Dermis microvascular lymphatic vessel endothelial cell (primary cell): ENCODE measurements at regions not wholly inside any gene's neighbourhood (a gene's known extent, or its start where the extent isn't known, plus 50 kb on each side); places are given as distances from the start of the nearest gene placed in this dataset.

Source experiments
- DNase-seq, 2 donors: peaks; one replicate each; pipeline versions ENCODE4 v3.0.0 to v3.0.0-alpha.2; 2010; ENCODE audit warnings: low read depth in 2 of 2

DNA sequence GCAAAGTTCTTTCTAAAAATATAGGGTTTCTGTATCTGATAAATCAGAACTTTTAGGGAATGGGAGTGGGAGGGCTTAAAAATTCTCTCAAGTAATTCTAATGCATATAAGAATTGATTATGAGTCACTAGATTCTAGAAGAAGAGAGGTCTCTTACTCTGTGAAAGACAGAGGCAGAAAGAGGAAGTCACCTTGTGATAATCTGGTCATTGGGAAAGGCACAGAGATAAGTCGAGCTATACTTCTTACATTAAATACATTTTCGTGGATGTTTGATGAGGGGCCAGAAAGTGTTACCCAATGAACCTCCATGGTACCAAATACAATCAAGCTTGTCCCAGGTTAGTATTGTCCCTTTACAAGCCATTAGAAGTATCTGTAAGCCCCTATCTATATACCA lies 134.4 kb downstream of the MAD2L1 start:
- DNase-seq = no peak

DNA sequence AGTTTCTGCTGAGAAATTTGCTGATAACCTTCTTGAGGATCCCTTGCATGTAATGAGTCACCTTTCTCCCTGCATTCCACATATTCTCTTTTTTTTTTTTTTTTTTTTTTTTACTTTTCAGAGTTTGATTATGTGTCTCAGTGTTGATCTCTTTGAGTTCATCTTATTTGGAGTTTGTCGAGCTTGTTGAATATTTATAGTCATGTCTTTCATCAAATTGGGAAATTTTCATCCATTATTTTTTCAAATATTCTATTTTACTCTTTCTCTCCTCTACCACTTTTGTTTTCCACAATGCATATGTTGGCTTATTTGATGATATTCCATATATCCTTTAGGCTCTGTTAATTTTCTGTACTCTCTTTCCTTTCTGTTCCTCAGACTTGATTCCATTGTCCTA lies 136.1 kb downstream of the MAD2L1 start:
- no peak for DNase-seq

DNA sequence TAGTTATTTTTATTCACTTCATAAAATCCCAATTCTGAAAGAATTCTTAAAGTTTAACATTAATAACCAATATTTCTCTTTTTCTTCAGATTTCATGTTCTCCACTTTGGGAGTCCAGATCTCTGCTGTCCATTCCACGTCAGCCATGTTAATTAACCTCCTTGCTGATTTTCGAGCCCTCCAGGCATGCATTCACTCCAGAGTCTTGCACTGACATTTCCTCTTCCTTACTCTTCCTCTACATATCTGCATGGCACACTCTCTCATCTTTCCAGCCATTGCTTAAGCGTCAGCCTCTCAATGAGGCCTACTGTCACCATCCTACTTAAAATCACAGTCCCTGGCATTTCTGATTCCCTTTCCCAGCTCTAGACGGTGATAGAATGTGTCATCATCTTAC lies 144.8 kb downstream of the MAD2L1 start:
- no peak for DNase-seq

DNA sequence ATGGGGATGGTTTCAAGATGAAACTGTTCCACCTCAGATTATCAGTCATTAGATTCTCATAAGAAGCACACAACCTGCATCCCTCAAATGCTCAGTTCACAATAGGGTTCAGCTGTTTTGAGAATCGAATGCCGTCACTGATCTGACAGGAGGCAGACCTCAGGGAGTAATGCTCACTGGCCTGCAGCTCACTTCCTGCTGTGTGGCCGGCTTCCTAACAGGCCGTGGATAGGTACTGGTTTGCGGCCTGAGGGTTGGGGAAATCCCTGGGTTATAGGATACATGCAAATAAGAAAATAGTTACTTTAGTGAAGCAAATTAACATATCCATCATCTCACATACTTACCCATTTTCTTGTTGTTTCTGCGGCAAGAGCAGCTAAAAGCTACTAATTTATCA lies 160.4 kb downstream of the MAD2L1 start:
- no peak for DNase-seq

DNA sequence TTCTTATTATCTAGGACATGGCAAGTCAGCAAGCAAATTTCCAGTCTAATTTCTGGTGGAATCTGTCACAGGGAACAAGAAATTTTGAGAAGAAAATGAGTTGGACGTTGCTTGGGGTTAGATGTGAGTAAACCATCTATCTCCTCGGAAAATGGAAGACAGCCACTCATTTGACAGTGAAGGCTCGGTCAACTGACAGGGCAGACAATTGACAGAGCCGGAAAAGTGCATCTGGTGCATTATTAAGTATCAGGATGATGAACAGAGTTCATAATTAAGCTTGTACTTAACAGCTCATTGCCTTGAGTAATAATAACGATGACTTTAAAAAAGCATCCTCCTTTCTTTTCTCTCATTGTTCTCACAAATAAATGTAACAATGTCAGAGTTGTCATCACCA lies 168.4 kb downstream of the MAD2L1 start:
- no peak for DNase-seq

DNA sequence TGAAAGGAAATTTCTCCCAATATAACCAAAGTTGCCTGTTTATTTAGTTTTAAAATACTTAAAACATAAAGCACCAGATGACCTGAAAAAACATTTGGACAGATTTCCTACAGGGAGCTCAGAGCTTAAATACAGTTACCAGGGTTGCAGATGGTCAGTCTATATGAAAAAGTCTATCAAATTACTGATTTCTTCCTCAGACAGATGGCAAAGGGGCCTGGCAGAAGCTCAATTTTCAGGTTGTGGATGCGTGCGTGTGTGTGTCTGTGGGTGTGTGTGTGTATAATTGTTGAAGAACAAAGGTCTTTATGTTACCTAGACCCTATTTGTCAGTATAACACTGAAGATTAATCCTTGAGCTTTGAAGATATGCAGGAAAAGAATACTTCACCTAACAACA lies 169.4 kb downstream of the MAD2L1 start:
- no peak for DNase-seq

DNA sequence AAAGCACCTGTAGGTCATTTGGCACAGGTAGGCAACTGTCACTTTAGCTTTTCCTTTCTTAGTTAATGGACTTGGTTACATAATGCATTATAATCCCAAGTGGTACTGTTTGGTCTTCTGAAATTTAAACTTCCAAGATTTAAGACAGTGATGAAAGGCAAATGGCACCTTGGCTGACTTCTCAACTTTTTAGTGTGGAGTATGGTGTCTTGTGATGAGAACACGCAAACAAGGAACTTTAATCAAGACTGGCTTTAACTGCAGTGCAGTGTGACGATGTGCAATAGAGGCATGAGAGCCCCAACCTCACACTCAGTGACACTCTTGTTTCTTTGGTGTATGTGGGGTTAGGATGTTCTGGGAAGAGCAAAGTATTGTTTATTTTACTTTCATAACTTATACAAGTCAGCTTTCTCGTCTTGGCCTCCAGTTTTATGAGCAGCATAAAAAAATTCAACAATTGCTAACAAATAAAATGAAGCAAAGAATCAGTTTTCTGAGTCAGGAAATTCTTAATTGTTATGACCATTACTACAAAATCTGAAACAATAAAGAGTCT lies 171.9 kb downstream of the MAD2L1 start:
- no peak for DNase-seq

DNA sequence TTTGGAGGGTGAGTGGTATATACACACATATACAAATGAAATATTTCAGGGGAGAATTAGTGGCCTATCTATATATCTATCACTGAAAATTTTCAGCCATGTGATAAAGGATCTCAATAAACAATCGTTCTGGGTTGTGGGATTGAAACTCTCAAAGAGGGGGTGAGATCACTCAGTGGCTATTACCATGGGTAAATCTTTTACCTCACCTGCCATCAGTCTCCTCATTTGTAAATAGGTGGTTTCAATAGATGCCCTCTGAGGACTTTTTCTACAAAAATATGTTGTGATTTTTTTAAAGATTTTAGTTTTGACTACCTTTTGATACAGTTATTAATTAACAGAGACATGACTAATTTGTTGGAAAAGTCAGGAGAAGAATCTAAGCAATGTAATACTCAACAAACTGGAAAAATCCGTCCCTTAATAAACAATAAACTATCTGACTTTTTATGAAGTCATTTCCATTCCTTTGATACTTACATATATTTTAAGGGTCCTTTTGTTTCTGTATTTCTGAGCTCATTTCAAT lies 192.8 kb downstream of the MAD2L1 start:
- DNase-seq = no peak

DNA sequence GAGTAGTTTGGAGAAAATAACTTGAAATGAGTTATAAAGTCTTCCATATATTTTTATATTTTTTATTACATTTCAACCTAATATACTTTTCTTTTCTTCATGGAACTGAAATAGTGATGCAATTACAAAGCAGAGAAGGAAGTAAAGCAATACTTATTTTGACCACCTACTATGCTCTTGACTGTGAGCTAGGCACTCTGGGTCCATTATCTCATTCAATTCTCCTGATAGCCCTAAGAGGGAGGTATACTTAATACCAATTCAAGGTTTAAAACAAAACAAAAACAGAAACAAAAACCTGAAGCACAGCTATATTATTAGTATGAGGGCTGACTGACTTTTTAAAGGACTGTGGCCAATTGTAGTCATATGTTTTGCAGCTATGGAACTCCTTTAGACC lies 193.5 kb downstream of the MAD2L1 start:
- DNase-seq = no peak

DNA sequence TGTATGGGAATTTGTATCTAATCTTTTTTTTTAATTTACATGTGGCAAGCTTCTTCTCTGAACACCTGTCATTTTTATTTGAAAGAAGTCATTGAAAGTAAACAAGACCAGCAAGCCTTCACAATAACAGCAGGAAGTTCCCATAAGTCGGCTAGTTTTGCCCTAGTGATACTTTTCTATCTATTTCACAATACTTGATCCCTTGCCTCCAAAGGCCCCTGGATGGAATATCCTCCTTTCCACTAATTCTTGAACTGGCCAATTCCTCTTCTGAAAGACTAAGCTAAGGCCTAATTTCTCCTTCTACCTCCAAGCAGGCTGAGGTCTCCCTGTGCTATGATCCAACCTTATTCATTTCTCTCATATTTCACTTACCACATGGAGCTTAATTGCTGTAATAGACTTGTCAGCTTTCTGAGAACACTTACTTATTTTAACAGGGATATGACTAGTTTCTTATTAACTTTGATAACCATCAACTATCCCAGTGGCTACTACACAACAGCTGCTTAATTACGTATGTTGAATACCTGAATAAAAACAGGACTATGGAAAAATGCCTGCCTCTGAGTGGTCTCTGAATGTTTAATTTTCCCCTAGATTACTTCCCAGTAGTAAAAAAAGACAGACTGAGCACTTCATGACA lies 194.2 kb downstream of the MAD2L1 start:
- no peak for DNase-seq

DNA sequence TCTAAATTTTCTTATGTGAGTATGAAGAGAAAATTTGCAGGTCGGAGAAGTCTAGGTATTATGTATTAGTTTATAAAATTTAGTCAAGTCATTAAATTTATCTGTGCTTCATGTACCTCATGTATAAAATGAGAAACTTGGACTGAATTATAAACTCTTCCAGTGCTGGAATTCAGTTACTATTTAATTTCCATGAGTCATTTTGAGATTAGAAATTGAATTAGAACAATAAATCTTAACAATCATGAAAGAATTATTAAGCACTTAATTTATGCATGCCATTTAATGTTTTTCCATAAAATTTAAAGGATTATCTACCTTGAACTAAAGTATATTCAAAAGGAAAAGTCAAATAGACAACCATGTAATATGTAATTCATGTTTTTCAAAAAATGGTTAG lies 195.8 kb downstream of the MAD2L1 start:
- no peak for DNase-seq

DNA sequence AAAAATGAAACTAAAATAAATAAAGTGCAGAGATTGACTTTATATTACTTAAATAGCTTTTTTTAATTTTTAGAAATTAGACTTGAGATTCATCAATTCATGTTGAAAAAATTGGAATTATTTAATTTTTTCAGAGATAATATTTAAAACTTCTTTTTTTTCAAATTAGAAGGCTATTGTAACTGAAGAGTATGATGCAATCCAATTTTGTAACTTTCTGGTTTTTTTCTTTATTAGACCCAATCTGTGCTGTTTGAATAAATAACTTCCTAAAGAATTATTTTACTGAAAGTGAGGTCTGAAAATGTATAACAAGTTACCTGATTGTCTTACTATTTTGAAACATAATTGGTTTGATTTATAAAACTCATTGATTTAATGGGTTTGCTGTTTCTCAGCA lies 200.9 kb downstream of the MAD2L1 start:
- DNase-seq = no peak

DNA sequence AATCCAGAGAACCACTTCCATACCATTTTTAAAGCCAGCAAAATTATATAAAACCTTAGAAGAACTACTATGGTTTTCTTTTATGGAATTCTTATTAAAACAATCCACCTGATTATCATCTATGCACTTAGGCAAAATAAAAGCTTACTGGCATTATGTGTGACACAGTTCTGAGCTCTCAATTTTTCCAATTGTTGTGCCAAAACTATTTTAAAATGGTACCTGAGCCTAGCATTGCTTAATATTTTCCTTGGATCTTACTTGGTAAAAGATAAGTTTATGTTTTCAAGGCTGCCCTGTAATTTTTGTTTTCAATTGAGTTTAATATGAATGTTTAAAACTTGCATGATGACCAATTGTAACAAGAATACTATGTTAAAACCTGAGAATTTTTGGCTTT lies 201.3 kb downstream of the MAD2L1 start:
- no peak for DNase-seq

DNA sequence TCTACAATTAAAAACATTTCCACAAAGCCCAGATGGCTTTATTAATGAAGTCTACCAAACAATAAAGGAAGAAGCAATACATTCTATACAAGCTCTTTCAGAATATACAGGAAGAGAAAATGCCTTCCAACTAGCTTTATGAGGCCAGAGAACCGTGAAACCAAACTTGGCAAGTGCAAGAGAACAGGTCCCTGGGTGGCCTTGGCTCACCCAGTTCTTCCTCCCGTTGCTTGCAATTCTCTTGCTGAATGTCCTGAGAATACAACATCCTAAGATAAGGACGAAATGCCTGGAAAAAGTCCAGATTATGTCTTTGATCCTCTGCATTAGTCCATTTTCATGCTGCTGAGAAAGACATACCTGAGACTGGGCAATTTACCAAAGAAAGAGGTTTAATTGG lies 204.9 kb downstream of the MAD2L1 start:
- no peak for DNase-seq

DNA sequence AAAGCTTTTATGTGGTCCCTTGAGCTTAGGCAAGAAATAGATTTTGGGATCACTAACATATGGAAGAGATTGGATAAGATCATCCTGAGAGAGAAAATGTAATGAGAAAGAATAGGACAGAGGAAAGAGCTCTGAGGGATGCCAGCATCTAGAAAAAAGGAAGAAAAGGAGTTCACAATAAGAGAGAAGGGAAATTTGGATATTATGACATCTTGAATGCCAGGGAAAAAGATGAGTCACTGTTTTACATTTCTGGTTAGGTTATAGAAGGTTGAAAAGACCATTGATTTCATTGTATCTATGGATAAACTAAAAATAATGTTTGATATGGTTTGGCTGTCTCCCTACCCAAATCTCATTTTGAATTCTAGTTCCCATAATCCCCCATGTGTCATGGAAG lies 208.5 kb downstream of the MAD2L1 start:
- no peak for DNase-seq

DNA sequence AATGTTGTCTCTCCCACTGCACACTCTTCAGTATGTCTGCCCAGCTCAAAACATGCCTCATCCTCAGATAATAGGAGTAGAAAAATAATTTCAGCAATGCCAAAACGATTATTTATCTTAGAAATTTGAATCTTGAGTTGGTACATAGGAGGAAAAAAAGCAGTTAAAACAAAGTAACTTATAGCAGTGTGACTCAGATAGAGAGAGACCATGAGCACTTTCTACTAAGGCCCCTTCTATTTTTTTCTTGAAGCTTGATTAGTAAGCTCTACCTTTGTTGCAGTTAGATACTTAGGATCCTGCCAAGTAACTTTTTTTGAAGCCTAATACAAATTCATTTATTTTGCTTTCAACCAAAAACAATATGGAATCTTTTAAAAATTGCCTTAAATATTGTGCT lies 212.3 kb downstream of the MAD2L1 start:
- no peak for DNase-seq

DNA sequence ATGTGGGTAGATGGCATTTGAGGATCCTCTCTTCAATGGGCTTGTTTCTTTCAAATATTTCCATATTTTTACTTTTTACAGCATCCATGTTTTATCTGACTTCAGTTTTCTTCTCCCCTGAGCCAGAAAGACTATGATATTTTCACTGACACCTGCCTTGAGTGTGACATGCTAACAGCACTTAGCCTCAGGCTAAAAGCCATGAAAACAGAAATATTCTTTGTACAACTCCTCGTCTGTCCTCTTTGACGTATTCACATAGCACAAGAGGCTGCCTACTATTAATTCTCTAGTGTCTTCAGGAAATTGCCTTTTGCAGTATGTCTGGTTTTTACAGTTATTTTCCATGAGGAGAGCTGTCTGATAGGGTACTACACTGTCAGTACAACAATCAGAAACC lies 215.0 kb downstream of the MAD2L1 start:
- DNase-seq = no peak

DNA sequence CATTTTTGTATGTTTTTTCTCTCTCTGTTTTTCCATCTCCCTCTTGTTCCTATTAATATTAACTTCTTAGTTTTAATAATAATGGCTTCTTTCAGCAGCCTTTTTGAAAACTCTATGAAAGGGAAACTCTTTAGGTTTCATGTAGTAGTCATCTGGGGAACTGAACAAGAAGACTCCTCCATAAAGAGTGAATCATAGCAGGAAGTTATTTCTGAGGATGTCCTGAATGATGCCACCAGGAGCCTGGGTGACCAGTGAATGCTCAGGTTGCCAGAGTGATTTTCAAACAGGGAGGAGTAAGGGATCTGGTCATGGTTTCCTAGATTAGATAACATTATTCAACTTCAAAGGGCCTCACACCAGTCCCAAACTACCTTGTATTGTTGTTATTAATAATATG lies 212.8 kb upstream of the PDE5A start:
- no peak for DNase-seq

DNA sequence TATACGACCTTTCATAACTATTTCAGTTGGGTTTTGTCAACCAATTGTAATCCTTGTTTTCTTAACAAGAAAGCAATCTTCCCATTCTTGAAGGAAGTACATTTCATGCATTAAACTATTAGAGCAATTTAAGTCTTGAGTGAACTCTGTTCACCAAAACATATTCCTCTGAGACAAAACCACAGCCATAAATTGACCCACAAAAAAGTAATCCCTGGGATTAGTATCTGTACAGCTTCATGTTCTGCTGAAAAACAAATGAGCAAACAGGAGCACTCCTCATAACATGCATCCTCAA lies 207.0 kb upstream of the PDE5A start:
- no peak for DNase-seq

DNA sequence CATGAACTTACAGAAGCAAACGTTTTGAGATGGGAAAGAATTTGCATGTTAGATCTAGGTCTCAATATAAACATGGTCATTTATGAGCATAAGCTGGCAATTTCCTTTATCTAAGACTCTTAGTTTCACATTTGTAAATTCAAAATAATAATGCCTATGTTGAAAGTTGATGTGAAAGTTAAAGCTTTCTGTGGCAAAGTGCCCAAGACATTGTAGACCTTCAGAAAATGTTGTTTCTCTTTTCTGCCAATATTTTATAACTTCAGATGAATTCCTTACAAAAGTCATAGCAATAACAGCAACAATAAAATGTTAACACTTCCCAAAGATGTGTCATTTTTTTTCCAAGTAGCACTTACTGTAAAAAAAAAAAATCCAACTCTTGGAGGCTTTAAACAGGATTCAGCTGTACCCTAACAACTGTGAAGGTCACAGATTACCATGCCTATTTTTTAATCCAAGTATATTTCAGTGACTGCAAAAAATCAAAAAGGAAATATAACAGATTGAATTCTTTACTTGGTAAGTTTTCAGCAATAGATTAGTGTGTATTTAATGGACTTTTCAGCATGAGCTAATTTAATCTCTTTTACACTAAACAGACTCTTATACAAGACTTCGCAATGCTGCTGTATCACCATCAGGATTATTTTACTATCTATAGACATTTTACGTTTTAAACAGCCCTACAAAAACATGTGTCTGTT lies 206.5 kb upstream of the PDE5A start:
- no peak for DNase-seq

DNA sequence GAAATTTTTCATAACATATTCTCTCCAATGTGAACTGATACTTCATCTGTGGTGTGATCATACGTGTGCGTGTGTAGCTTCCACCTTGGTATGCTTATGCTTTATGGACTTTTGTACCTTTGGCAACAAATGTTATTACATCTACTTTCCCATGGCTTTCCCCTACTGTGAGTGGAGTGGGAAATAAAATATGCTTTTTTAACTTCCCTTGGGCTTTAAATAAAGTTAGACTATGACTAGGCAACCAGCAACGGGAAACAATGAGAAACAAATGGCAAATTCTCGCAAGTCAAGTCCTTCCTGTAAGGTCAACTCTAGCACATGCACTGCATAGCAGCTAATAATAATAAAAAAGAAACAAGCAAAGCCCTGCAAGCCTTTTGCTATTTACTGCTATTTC lies 205.0 kb upstream of the PDE5A start:
- DNase-seq = no peak

DNA sequence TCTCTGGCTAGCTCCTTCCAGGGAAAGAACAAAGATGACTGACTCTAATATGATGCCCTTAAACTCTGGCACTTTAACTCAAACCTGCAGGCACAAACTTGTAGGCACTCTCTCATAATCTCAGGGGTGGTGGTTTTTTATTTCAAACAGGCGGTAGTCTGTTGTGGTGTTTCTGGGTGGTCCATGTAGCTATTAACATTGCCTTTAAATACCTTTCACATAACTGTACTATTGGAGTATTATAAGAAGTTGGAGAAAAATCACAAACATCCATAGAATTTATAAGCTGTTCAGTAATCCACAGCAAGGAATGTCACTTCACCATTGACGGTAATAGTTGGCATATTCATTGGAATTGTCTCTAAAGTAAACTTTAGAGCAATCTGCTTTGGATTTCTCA lies 204.2 kb upstream of the PDE5A start:
- no peak for DNase-seq

DNA sequence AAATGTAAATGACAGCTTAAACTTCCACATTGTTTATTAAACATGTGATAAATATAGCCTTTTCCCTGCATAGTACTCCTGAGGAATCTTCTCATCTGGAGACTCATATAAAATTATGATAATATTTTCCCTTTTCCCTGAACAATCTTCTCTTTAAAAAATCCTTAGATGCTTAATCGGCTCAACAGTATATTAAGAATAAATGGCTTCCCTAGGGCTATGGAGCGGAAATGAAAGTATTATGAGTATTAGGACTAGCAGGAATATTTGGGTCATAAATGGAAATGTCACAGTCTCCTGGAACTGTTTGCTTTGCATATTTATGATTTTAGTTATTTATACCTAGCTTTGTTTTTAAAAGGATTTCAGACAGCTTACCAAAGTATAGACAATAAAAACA lies 200.7 kb upstream of the PDE5A start:
- DNase-seq = no peak
